Peyer's patch (tissue), 4 donors: ENCODE measurements at regions not wholly inside any gene's neighbourhood (a gene's known extent, or its start where the extent isn't known, plus 50 kb on each side); places are given as distances from the start of the nearest gene placed in this dataset.

ENCODE experiments used
- DNase-seq, 3 donors: peaks; one replicate each; pipeline ENCODE4 v3.0.0-alpha.2; 2017 to 2019
- H3K27ac ChIP-seq, 4 donors: fragments of 200-600 bp; sonication (generic); one replicate each; pipeline ENCODE4 v1.5.1; 2016 to 2019
- H3K27me3 ChIP-seq, 2 donors: fragments of 200-600 bp; sonication (generic); one replicate each; pipeline ENCODE4 v1.5.1; 2019
- H3K36me3 ChIP-seq, 3 donors: fragments of 200-600 bp; sonication (generic); one replicate each; pipeline ENCODE4 v1.5.1; 2016 to 2019
- H3K4me1 ChIP-seq, 4 donors: fragments of 200-600 bp; sonication (generic); one replicate each; pipeline ENCODE4 v1.5.1; 2016 to 2019
- H3K4me3 ChIP-seq, 4 donors: fragments of 200-600 bp; sonication (generic); 1 replicate in 3 of 4; 2 replicates in 1 of 4; pipeline ENCODE4 v1.5.1; 2016 to 2019; ENCODE audit warnings: mild to moderate bottlenecking in 1 of 4
- H3K9me3 ChIP-seq, 4 donors: fragments of 200-600 bp; sonication (generic); one replicate each; pipeline ENCODE4 v1.5.1; 2016 to 2019; ENCODE audit warnings: mild to moderate bottlenecking in 1 of 4
- POLR2A ChIP-seq, 2 donors: fragments of 450-650 bp; IDR thresholded peaks; one replicate each; pipeline ENCODE4 v1.5.1; 2017; ENCODE audit warnings: antibody characterized with exemption in 2 of 2, mild to moderate bottlenecking in 2 of 2, moderate library complexity in 2 of 2
- TF ChIP-seq, protein P1 (sequence below), 6 experiments: fragments of 450-650 bp in 4 of 6; fragments of 200-600 bp in 2 of 6; sonication (generic) in 1 of 6; IDR thresholded peaks; one replicate each; pipeline ENCODE4 v1.5.1; 2017 to 2019; ENCODE audit warnings: antibody characterized with exemption in 6 of 6, mild to moderate bottlenecking in 3 of 6, moderate library complexity in 1 of 6

GRCh38 chr5:57339521-57339920 is 143.1 kb downstream of the ACTBL2 start:
- no peaks in the 10 kb centered on the region for H3K4me1 ChIP-seq
- H3K27me3 ChIP-seq = no peaks in the 10 kb centered on the region
- no peaks in the 10 kb centered on the region for H3K36me3 ChIP-seq
- H3K9me3 ChIP-seq = no peaks in the 10 kb centered on the region
- TF ChIP-seq, protein P1, sequence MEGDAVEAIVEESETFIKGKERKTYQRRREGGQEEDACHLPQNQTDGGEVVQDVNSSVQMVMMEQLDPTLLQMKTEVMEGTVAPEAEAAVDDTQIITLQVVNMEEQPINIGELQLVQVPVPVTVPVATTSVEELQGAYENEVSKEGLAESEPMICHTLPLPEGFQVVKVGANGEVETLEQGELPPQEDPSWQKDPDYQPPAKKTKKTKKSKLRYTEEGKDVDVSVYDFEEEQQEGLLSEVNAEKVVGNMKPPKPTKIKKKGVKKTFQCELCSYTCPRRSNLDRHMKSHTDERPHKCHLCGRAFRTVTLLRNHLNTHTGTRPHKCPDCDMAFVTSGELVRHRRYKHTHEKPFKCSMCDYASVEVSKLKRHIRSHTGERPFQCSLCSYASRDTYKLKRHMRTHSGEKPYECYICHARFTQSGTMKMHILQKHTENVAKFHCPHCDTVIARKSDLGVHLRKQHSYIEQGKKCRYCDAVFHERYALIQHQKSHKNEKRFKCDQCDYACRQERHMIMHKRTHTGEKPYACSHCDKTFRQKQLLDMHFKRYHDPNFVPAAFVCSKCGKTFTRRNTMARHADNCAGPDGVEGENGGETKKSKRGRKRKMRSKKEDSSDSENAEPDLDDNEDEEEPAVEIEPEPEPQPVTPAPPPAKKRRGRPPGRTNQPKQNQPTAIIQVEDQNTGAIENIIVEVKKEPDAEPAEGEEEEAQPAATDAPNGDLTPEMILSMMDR (IDR thresholded peaks at IDR 0.05) = no peak
- TF ChIP-seq POLR2A (IDR thresholded peaks at IDR 0.05) = no peak
- DNase-seq = no peak
- H3K27ac ChIP-seq = no peak overlapping the region
- no peak overlapping the region for H3K4me3 ChIP-seq

DNA sequence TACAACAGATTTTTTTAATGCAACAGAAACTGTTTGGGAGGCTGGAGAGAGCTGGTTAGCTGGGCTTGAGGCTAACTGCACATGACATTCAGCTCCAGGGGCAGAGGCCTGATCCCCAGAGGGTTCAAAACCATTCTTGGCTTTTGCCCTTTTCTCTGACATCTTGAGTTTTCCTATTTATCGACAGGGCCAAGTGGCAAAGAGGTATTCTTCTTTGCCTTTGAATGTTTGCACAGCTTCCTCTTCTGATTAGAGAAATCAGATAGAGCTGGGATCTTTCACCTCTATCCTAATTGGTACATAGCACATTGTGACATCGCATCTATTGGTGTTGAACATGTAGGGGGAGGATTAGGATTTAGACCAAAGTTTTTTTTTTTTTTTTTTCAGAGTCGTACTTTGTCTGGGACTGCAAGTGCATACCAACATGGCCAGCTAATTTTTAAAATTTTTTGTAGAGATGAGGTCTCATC is 143.7 kb downstream of the ACTBL2 start:
- no peaks in the 10 kb centered on the region for H3K4me1 ChIP-seq
- no peak overlapping the region for H3K27ac ChIP-seq
- H3K27me3 ChIP-seq = no peaks in the 10 kb centered on the region
- H3K4me3 ChIP-seq = no peak overlapping the region
- H3K9me3 ChIP-seq = no peaks in the 10 kb centered on the region
- no peak for TF ChIP-seq POLR2A (IDR thresholded peaks at IDR 0.05)
- H3K36me3 ChIP-seq = no peaks in the 10 kb centered on the region
- no peak for DNase-seq

- Histone ChIP-seq H3K4me3 (no peak overlapping the region), H3K4me1 (no peaks in the 10 kb centered on the region), H3K36me3 (no peaks in the 10 kb centered on the region), H3K27me3 (no peaks in the 10 kb centered on the region), H3K9me3 (no peaks in the 10 kb centered on the region), H3K27ac (no peak overlapping the region)
- no peak for TF ChIP-seq POLR2A (IDR thresholded peaks at IDR 0.05)
- TF ChIP-seq, protein P1 (IDR thresholded peaks at IDR 0.05) = no peak
- no peak for DNase-seq
These were observed 144.3 kb downstream of the ACTBL2 start for GRCh38 chr5:57338068-57338867.

DNA sequence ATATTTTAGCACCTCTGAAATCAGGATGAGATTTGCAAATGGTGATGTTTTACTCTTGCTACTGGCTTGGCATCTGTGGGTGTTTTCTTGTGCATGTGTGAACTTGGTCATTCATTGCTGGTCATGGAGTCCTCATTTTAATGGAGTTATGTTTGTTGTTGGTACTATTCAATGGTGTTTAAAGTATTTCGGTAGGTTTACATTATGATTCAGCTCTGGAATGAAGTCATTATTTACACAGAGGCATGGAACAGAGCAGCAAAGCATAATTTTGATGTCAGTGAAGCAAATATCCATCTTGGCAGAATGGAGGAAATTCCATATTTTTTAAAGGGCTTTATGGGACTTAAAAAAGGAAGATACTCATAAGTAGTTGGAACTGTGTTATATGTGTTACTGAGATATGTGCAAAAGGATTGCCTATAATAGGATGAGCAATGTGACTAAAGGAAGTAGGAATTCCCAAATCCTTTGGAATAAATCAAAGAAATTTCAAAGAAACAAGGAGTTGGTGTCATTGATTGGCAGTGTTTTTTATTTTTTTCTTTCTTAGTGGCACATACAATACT is 147.4 kb downstream of the ACTBL2 start:
- H3K27ac ChIP-seq = no peak overlapping the region
- H3K9me3 ChIP-seq = no peaks in the 10 kb centered on the region

DNA sequence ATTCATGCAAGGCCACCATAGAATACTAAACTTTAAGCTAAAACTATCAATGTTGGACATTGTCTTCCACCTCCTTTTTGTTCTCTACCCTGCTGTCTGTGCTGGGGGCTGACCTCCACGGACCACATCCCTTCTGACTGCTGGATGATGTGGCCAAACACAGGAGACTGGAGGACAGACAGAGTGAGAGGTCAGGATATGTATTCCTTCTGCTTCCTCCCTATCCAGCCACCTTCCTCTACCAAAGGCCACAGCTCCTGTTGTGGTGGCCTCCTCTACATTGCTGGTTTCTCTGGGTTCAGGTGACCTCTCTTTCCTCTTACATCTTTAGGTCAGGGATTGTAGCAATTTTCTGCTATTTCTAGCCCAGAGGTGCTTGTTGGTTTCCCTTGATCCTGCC is 148.1 kb downstream of the ACTBL2 start:
- Histone ChIP-seq H3K4me1 (no peaks in the 10 kb centered on the region), H3K4me3 (no peak overlapping the region), H3K9me3 (no peaks in the 10 kb centered on the region), H3K27ac (no peak overlapping the region), H3K27me3 (no peaks in the 10 kb centered on the region), H3K36me3 (no peaks in the 10 kb centered on the region)
- no peak for DNase-seq
- TF ChIP-seq, protein P1 (IDR thresholded peaks at IDR 0.05) = no peak
- TF ChIP-seq POLR2A (IDR thresholded peaks at IDR 0.05) = no peak

More for the DNA sequence above, 147.4 kb downstream of the ACTBL2 start:
- no peak overlapping the region for H3K4me3 ChIP-seq
- no peaks in the 10 kb centered on the region for H3K27me3 ChIP-seq
- no peaks in the 10 kb centered on the region for H3K4me1 ChIP-seq
- no peak for DNase-seq
- TF ChIP-seq, protein P1 (IDR thresholded peaks at IDR 0.05) = no peak
- H3K36me3 ChIP-seq = no peaks in the 10 kb centered on the region

GRCh38 chr5:57332361-57332760 is 150.2 kb downstream of the ACTBL2 start:
- TF ChIP-seq, protein P1 (IDR thresholded peaks at IDR 0.05) = no peak
- TF ChIP-seq POLR2A (IDR thresholded peaks at IDR 0.05) = no peak
- Histone ChIP-seq H3K27me3 (no peaks in the 10 kb centered on the region), H3K27ac (peak overlapping the region in 1 of 4 donors; percentile 3), H3K4me1 (no peaks in the 10 kb centered on the region), H3K36me3 (no peaks in the 10 kb centered on the region), H3K9me3 (no peaks in the 10 kb centered on the region), H3K4me3 (no peak overlapping the region)
- no peak for DNase-seq
